Neural crest cell (in vitro differentiated cells): ENCODE measurements at regions not wholly inside any gene's neighbourhood (a gene's known extent, or its start where the extent isn't known, plus 50 kb on each side); places are given as distances from the start of the nearest gene placed in this dataset.

Experiments
- DNase-seq: peaks from one replicate; pipeline ENCODE4 v3.0.0; 2021; ENCODE audit warnings: low read depth, mixed read lengths, low spot score
- H3K27ac Mint-ChIP-seq: one replicate; pipeline ENCODE4 v1.8.0; 2021; ENCODE audit warnings: mild to moderate bottlenecking, mixed read lengths; ENCODE audit not compliant: unreplicated experiment
- H3K27me3 Mint-ChIP-seq: 2 replicates; pipeline ENCODE4 v1.8.0; 2021; ENCODE audit warnings: low read depth, mild to moderate bottlenecking, mixed read lengths
- H3K36me3 Mint-ChIP-seq: 2 replicates; pipeline ENCODE4 v1.8.0; 2021; ENCODE audit warnings: low read depth, mild to moderate bottlenecking, mixed read lengths
- H3K4me1 Mint-ChIP-seq: 2 replicates; pipeline ENCODE4 v1.8.0; 2021; ENCODE audit warnings: mixed read lengths
- H3K4me3 Mint-ChIP-seq: one replicate; pipeline ENCODE4 v1.8.0; 2021; ENCODE audit warnings: mild to moderate bottlenecking, mixed read lengths
- H3K9me3 Mint-ChIP-seq: 2 replicates; pipeline ENCODE4 v1.8.0; 2021; ENCODE audit warnings: mixed read lengths
- TF ChIP-seq, protein P1 (sequence below): fragments of 200-600 bp; sonication (generic); conservative IDR thresholded peaks from 2 replicates; pipeline ENCODE4 v1.5.0; 2021; ENCODE audit warnings: antibody characterized with exemption, mild to moderate bottlenecking

GRCh38 chrX:63889001-63889400, 104.0 kb upstream of the ARHGEF9 start:
- TF ChIP-seq, protein P1, sequence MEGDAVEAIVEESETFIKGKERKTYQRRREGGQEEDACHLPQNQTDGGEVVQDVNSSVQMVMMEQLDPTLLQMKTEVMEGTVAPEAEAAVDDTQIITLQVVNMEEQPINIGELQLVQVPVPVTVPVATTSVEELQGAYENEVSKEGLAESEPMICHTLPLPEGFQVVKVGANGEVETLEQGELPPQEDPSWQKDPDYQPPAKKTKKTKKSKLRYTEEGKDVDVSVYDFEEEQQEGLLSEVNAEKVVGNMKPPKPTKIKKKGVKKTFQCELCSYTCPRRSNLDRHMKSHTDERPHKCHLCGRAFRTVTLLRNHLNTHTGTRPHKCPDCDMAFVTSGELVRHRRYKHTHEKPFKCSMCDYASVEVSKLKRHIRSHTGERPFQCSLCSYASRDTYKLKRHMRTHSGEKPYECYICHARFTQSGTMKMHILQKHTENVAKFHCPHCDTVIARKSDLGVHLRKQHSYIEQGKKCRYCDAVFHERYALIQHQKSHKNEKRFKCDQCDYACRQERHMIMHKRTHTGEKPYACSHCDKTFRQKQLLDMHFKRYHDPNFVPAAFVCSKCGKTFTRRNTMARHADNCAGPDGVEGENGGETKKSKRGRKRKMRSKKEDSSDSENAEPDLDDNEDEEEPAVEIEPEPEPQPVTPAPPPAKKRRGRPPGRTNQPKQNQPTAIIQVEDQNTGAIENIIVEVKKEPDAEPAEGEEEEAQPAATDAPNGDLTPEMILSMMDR = no peak
- H3K36me3 Mint-ChIP-seq = peaks cover 3% of the 10 kb centered on the region
- DNase-seq = no peak
- no peaks in the 10 kb centered on the region for H3K4me1 Mint-ChIP-seq
- no peak overlapping the region for H3K4me3 Mint-ChIP-seq
- H3K9me3 Mint-ChIP-seq = peaks cover 18% of the 10 kb centered on the region
- no peaks in the 10 kb centered on the region for H3K27me3 Mint-ChIP-seq
- no peak overlapping the region for H3K27ac Mint-ChIP-seq

- TF ChIP-seq, protein P1 = no peak
- Mint-ChIP-seq H3K4me1 (no peaks in the 10 kb centered on the region), H3K9me3 (peaks cover 10% of the 10 kb centered on the region), H3K27ac (no peak overlapping the region), H3K27me3 (no peaks in the 10 kb centered on the region), H3K4me3 (no peak overlapping the region), H3K36me3 (peaks cover 3% of the 10 kb centered on the region)
- DNase-seq = no peak
Observed at GRCh38 chrX:63884821-63885790, 100.1 kb upstream of the ARHGEF9 start.

DNA sequence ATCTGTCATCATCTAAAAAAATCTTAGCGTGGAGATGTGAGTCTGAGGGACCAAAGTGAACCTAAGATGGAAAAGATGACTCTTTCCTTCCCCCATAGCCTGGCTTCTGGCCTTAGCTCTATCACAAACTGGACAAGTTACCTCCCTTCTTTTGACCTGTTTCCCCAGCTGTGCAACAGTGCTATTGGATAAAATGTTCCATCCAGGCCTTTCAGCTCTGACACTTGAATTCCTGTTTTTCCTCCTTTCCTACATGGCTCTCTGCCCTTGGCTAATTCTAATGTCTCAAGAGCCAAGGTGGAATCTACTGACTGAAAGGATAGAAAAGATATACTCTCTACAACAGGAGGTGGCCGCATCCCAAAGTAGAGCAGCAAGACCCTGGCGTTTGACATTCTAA, 84.5 kb upstream of the ARHGEF9 start:
- no peak for DNase-seq
- Mint-ChIP-seq H3K4me3 (no peak overlapping the region), H3K27me3 (no peaks in the 10 kb centered on the region), H3K4me1 (no peaks in the 10 kb centered on the region), H3K36me3 (peaks cover 4% of the 10 kb centered on the region), H3K9me3 (peaks cover 10% of the 10 kb centered on the region), H3K27ac (no peak overlapping the region)
- TF ChIP-seq, protein P1 = no peak

DNA sequence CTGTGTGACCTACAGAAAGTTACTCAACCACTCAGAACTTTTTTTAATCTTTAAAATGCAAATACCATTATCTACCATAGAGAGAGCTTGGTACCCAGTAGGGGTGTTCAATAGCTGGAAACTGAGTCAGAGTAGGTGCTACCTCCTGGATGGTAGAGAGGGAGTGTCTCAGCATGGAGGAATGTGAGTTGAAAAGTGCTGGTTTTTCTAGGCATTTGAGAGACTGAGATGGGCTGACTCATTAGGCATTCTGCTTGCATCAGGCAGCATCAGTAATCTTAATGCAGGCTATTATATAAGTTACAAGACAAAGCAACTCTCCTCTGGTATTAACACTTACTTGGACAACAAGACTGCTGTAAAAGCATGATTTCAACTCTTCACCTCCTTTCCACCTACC, 70.9 kb upstream of the ARHGEF9 start:
- TF ChIP-seq, protein P1 = no peak
- no peak for DNase-seq
- H3K27ac Mint-ChIP-seq = no peak overlapping the region
- peaks cover 8% of the 10 kb centered on the region for H3K9me3 Mint-ChIP-seq
- no peaks in the 10 kb centered on the region for H3K36me3 Mint-ChIP-seq
- no peaks in the 10 kb centered on the region for H3K4me1 Mint-ChIP-seq
- H3K27me3 Mint-ChIP-seq = no peaks in the 10 kb centered on the region
- no peak overlapping the region for H3K4me3 Mint-ChIP-seq

GRCh38 chrX:63835361-63835760, 50.3 kb upstream of the ARHGEF9 start:
- H3K4me3 Mint-ChIP-seq = no peak overlapping the region
- no peak overlapping the region for H3K27ac Mint-ChIP-seq
- DNase-seq = no peak
- TF ChIP-seq, protein P1 = no peak
- no peaks in the 10 kb centered on the region for H3K4me1 Mint-ChIP-seq
- H3K27me3 Mint-ChIP-seq = no peaks in the 10 kb centered on the region
- peaks cover 5% of the 10 kb centered on the region for H3K36me3 Mint-ChIP-seq
- peaks cover 5% of the 10 kb centered on the region for H3K9me3 Mint-ChIP-seq
